ENCODE measurements at regions not wholly inside any gene's neighbourhood (a gene's known extent, or its start where the extent isn't known, plus 50 kb on each side); places are given as distances from the start of the nearest gene placed in this dataset.
A peak's percentile ranks its signal among the peaks of the same experiment; 100 is the strongest.

DNA sequence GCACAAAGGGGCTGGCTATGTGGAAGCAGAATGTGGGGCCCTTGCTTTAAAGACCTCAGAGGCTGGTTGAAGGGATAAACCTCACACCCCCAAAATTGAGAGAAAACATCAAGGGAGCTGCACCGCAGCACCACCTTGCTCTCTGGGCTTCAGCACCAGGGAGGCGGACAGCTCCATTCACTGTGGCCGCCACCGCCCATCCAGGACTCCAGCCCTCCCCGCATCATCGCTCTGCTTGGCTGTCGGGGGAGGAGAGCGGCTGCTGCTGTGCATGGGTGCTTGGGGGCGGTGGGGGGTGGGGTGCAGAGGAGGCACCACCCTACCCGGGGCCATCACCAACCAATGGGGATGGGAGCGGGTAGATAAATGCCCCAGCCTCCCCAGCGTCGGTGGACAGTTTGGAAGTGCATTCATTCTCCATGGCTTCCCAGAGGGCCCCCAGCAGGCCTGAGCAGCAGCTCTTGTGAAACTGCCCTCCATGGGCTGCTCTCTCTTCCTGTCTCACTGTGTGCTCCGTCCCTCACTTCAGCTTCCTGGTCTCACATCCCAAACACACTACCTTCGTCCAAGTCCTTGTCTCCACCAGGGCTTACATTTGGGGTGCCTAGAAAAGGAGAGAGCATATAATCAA is 75.7 kb upstream of the BHLHE23 start (continued):
- TF ChIP-seq RAD21 (CRISPR knock-in tag; IDR thresholded peaks at IDR 0.05) (peak; percentile 9; the same call in 1 of the 2 replicates), ZNF761 (CRISPR knock-in tag; conservative IDR thresholded peaks at IDR 0.05) (0 out of 2 replicates have a peak, but pooled peaks have one; percentile 73), ZNF768 (CRISPR knock-in tag; IDR thresholded peaks at IDR 0.05) (peak; percentile 75; the same call in 1 of the 2 replicates), ZNF792 (CRISPR knock-in tag; IDR thresholded peaks at IDR 0.05) (peak; percentile 93), ELF3 (CRISPR knock-in tag; IDR thresholded peaks at IDR 0.05) (peak; percentile 82), CHD4 (IDR thresholded peaks at IDR 0.05; ENCODE audit: borderline replicate concordance, low read length) (no peak), ZSCAN25 (CRISPR knock-in tag; IDR thresholded peaks at IDR 0.05) (peak; percentile 86; the same call in 1 of the 2 replicates), HOXA3 (CRISPR knock-in tag; IDR thresholded peaks at IDR 0.05) (0 out of 2 replicates have a peak, but pooled peaks have one; percentile 66), MBNL3 (CRISPR knock-in tag; conservative IDR thresholded peaks at IDR 0.05) (no peak), ZNF367 (CRISPR knock-in tag; IDR thresholded peaks at IDR 0.05; ENCODE audit: borderline replicate concordance) (peak; percentile 91; the same call in 1 of the 2 replicates), CBFB (CRISPR knock-in tag; IDR thresholded peaks at IDR 0.05) (peak; percentile 70; the same call in 1 of the 2 replicates), HDAC2 (CRISPR knock-in tag; IDR thresholded peaks at IDR 0.05) (peak; percentile 88), ZFP1 (CRISPR knock-in tag; IDR thresholded peaks at IDR 0.05) (no peak; the same call in 1 of the 2 replicates), ZSCAN30 (CRISPR knock-in tag; IDR thresholded peaks at IDR 0.05) (no peak), KLF6 (CRISPR knock-in tag; IDR thresholded peaks at IDR 0.05) (peak; percentile 99), ATAD3A (CRISPR knock-in tag; IDR thresholded peaks at IDR 0.05) (peak; percentile 96), ZNF33B (CRISPR knock-in tag; IDR thresholded peaks at IDR 0.05) (0 out of 2 replicates have a peak, but pooled peaks have one; percentile 69), ZNF678 (CRISPR knock-in tag; IDR thresholded peaks at IDR 0.05) (peak; percentile 94), YEATS4 (CRISPR knock-in tag; IDR thresholded peaks at IDR 0.05; ENCODE audit: borderline replicate concordance) (peak; percentile 41; the same call in 1 of the 2 replicates), ZNF138 (CRISPR knock-in tag; IDR thresholded peaks at IDR 0.05; ENCODE audit: low read depth) (peak; percentile 52; the same call in 1 of the 2 replicates), HOXA9 (CRISPR knock-in tag; IDR thresholded peaks at IDR 0.05; ENCODE audit: borderline replicate concordance) (peak; percentile 91), ZNF605 (CRISPR knock-in tag; IDR thresholded peaks at IDR 0.05) (peak; percentile 94), ARNTL (CRISPR knock-in tag; IDR thresholded peaks at IDR 0.05) (peak; percentile 76; the same call in 1 of the 2 replicates), ZNF30 (CRISPR knock-in tag; IDR thresholded peaks at IDR 0.05) (no peak)
- TF ChIP-seq, protein P1, sequence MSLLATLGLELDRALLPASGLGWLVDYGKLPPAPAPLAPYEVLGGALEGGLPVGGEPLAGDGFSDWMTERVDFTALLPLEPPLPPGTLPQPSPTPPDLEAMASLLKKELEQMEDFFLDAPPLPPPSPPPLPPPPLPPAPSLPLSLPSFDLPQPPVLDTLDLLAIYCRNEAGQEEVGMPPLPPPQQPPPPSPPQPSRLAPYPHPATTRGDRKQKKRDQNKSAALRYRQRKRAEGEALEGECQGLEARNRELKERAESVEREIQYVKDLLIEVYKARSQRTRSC (CRISPR knock-in tag; IDR thresholded peaks at IDR 0.05; ENCODE audit: low read depth): peak; percentile 97
- TF ChIP-seq, protein P2, sequence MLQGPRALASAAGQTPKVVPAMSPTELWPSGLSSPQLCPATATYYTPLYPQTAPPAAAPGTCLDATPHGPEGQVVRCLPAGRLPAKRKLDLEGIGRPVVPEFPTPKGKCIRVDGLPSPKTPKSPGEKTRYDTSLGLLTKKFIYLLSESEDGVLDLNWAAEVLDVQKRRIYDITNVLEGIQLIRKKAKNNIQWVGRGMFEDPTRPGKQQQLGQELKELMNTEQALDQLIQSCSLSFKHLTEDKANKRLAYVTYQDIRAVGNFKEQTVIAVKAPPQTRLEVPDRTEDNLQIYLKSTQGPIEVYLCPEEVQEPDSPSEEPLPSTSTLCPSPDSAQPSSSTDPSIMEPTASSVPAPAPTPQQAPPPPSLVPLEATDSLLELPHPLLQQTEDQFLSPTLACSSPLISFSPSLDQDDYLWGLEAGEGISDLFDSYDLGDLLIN (CRISPR knock-in tag; IDR thresholded peaks at IDR 0.05; ENCODE audit: borderline replicate concordance): peak; percentile 53; the same call in 1 of the 2 replicates
- TF ChIP-seq, protein P3, sequence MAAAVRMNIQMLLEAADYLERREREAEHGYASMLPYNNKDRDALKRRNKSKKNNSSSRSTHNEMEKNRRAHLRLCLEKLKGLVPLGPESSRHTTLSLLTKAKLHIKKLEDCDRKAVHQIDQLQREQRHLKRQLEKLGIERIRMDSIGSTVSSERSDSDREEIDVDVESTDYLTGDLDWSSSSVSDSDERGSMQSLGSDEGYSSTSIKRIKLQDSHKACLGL (CRISPR knock-in tag; IDR thresholded peaks at IDR 0.05): peak; percentile 65; the same call in 1 of the 2 replicates

Data from HepG2 (cell line).